ENCODE measurements at regions not wholly inside any gene's neighbourhood (a gene's known extent, or its start where the extent isn't known, plus 50 kb on each side); places are given as distances from the start of the nearest gene placed in this dataset.

GRCh38 chr14:92253381-92253894 is 69.5 kb upstream of the SLC24A4 start:
- no peak overlapping the region for H2AFZ ChIP-seq (ENCODE audit: low read depth, low read length)
- no peak overlapping the region for H3K4me3 ChIP-seq (ENCODE audit: low read length)
- peaks cover 28% of the 10 kb centered on the region for H3K27me3 ChIP-seq (ENCODE audit: insufficient read depth, low read length)
- H3K4me1 ChIP-seq (ENCODE audit: insufficient read depth, low read length) = peaks cover 26% of the 10 kb centered on the region
- H3K9me3 ChIP-seq (ENCODE audit: low read length) = no peaks in the 10 kb centered on the region
- H3K36me3 ChIP-seq (ENCODE audit: insufficient read depth, low read length) = no peaks in the 10 kb centered on the region

- H2AFZ ChIP-seq (ENCODE audit: low read depth, low read length) = peak overlapping the region; percentile 22
- H3K36me3 ChIP-seq (ENCODE audit: insufficient read depth, low read length) = no peaks in the 10 kb centered on the region
- no peak overlapping the region for H3K4me3 ChIP-seq (ENCODE audit: low read length)
- H3K4me1 ChIP-seq (ENCODE audit: insufficient read depth, low read length) = peaks cover 26% of the 10 kb centered on the region
- peaks cover 28% of the 10 kb centered on the region for H3K27me3 ChIP-seq (ENCODE audit: insufficient read depth, low read length)
- H3K9me3 ChIP-seq (ENCODE audit: low read length) = no peaks in the 10 kb centered on the region
These were observed 68.2 kb upstream of the SLC24A4 start for GRCh38 chr14:92254786-92255185.

- no peak overlapping the region for H2AFZ ChIP-seq (ENCODE audit: low read depth, low read length)
These were observed 64.0 kb upstream of the SLC24A4 start for GRCh38 chr14:92258934-92259333.

GRCh38 chr14:92259613-92260357 is 63.2 kb upstream of the SLC24A4 start:
- H3K4me3 ChIP-seq (ENCODE audit: low read length) = no peak overlapping the region
- no peaks in the 10 kb centered on the region for H3K36me3 ChIP-seq (ENCODE audit: insufficient read depth, low read length)
- peaks cover 8% of the 10 kb centered on the region for H3K27me3 ChIP-seq (ENCODE audit: insufficient read depth, low read length)
- no peaks in the 10 kb centered on the region for H3K9me3 ChIP-seq (ENCODE audit: low read length)
- H2AFZ ChIP-seq (ENCODE audit: low read depth, low read length) = no peak overlapping the region
- peaks cover 6% of the 10 kb centered on the region for H3K4me1 ChIP-seq (ENCODE audit: insufficient read depth, low read length)

More at GRCh38 chr14:92258934-92259333, 64.0 kb upstream of the SLC24A4 start:
- Histone ChIP-seq H3K4me1 (ENCODE audit: insufficient read depth, low read length) (peaks cover 8% of the 10 kb centered on the region), H3K36me3 (ENCODE audit: insufficient read depth, low read length) (no peaks in the 10 kb centered on the region), H3K9me3 (ENCODE audit: low read length) (no peaks in the 10 kb centered on the region), H3K4me3 (ENCODE audit: low read length) (no peak overlapping the region), H3K27me3 (ENCODE audit: insufficient read depth, low read length) (peaks cover 15% of the 10 kb centered on the region)

GRCh38 chr14:92263681-92264080 is 59.3 kb upstream of the SLC24A4 start:
- H3K27me3 ChIP-seq (ENCODE audit: insufficient read depth, low read length) = peaks cover 6% of the 10 kb centered on the region
- no peaks in the 10 kb centered on the region for H3K9me3 ChIP-seq (ENCODE audit: low read length)
- H3K4me1 ChIP-seq (ENCODE audit: insufficient read depth, low read length) = no peaks in the 10 kb centered on the region
- H2AFZ ChIP-seq (ENCODE audit: low read depth, low read length) = no peak overlapping the region
- no peaks in the 10 kb centered on the region for H3K36me3 ChIP-seq (ENCODE audit: insufficient read depth, low read length)
- no peak overlapping the region for H3K4me3 ChIP-seq (ENCODE audit: low read length)

- Histone ChIP-seq H3K4me3 (ENCODE audit: low read length) (no peak overlapping the region), H3K9me3 (ENCODE audit: low read length) (no peaks in the 10 kb centered on the region), H3K4me1 (ENCODE audit: insufficient read depth, low read length) (no peaks in the 10 kb centered on the region), H3K36me3 (ENCODE audit: insufficient read depth, low read length) (no peaks in the 10 kb centered on the region), H3K27me3 (ENCODE audit: insufficient read depth, low read length) (peaks cover 6% of the 10 kb centered on the region), H2AFZ (ENCODE audit: low read depth, low read length) (no peak overlapping the region)
These were observed 58.8 kb upstream of the SLC24A4 start for GRCh38 chr14:92264195-92264594.

GRCh38 chr14:92266216-92266615 is 56.7 kb upstream of the SLC24A4 start:
- no peak overlapping the region for H3K4me3 ChIP-seq (ENCODE audit: low read length)
- no peak overlapping the region for H2AFZ ChIP-seq (ENCODE audit: low read depth, low read length)
- H3K9me3 ChIP-seq (ENCODE audit: low read length) = no peaks in the 10 kb centered on the region
- no peaks in the 10 kb centered on the region for H3K36me3 ChIP-seq (ENCODE audit: insufficient read depth, low read length)
- H3K4me1 ChIP-seq (ENCODE audit: insufficient read depth, low read length) = no peaks in the 10 kb centered on the region
- H3K27me3 ChIP-seq (ENCODE audit: insufficient read depth, low read length) = peaks cover 6% of the 10 kb centered on the region

All from neuron (in vitro differentiated cells).